ENCODE measurements at regions not wholly inside any gene's neighbourhood (a gene's known extent, or its start where the extent isn't known, plus 50 kb on each side); places are given as distances from the start of the nearest gene placed in this dataset.

DNA sequence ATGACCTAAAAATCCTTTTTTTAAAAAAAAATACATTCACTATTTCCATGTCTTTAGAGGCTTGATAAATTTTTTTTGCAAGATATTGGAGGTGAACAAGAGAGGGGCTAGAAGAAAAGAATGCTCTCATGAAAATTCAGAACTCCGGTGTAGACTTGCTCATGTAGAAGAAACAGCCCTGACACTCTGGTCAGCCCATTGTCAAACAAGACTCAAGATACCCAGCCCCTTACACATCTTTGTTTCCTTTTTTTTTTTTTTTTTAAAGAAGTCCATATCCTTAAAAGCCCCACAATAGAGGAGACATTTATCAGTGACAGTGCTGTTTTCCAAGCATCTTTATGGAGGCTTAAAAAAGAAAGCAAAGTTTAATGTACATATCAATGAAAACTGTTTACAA is 196.8 kb upstream of the RORA start:
- DNase-seq (ENCODE audit: low read depth) = no peak
- POLR2A ChIA-PET = no interaction called here
- H3K27me3 ChIP-seq (ENCODE audit: control insufficient read depth, insufficient read depth, low read length) = no peaks in the 10 kb centered on the region
- no peak for TF ChIP-seq CTCF (IDR thresholded peaks at IDR 0.05; ENCODE audit: insufficient read depth, low read depth, low read length)
- CTCF ChIA-PET = no interaction called here
- H3K36me3 ChIP-seq (ENCODE audit: control insufficient read depth, insufficient read depth, low read length) = no peaks in the 10 kb centered on the region
- H3K4me3 ChIP-seq (ENCODE audit: low read depth, low read length) = no peak overlapping the region

- ChIA-PET CTCF (interaction anchor here (1.0 kb wide), 1 partner anchor 15 kb away, joined by 3 read pairs; no protein-coding TSS in a partner anchor), POLR2A (no interaction called here)
- no peak overlapping the region for H3K4me3 ChIP-seq (ENCODE audit: low read depth, low read length)
- DNase-seq (ENCODE audit: low read depth) = no peak
- H3K36me3 ChIP-seq (ENCODE audit: control insufficient read depth, insufficient read depth, low read length) = no peaks in the 10 kb centered on the region
- H3K27me3 ChIP-seq (ENCODE audit: control insufficient read depth, insufficient read depth, low read length) = no peaks in the 10 kb centered on the region
- TF ChIP-seq CTCF (IDR thresholded peaks at IDR 0.05; ENCODE audit: insufficient read depth, low read depth, low read length) = no peak
These were observed 193.7 kb upstream of the RORA start for GRCh38 chr15:61422773-61423172.

DNA sequence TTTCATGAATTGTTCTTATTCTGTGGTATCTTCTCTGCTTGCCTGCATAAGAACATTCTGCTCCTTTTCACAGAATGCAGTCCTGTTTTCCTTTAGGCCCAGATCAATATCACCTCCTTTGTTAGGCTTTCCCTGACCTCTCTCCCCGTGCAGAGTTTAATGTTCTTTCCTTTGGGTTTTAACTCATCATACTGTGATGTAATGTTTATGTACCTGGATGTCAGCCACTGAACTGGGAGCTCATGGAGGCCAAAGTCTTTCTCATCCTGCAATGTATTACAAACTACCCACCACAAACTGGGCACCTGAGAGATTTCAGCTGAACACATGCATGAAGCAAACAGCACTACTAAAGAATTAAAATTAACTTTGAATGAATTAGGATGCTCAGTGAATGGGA is 192.8 kb upstream of the RORA start:
- ChIA-PET POLR2A (no interaction called here), CTCF (interaction anchor here (1.0 kb wide), 1 partner anchor 16 kb away, joined by 3 read pairs; no protein-coding TSS in a partner anchor)
- DNase-seq (ENCODE audit: low read depth) = no peak

GRCh38 chr15:61421470-61421869 is 192.4 kb upstream of the RORA start:
- H3K4me3 ChIP-seq (ENCODE audit: low read depth, low read length) = no peak overlapping the region
- no peak for DNase-seq (ENCODE audit: low read depth)
- ChIA-PET CTCF (no interaction called here), POLR2A (no interaction called here)
- H3K36me3 ChIP-seq (ENCODE audit: control insufficient read depth, insufficient read depth, low read length) = no peaks in the 10 kb centered on the region
- H3K27me3 ChIP-seq (ENCODE audit: control insufficient read depth, insufficient read depth, low read length) = no peaks in the 10 kb centered on the region
- TF ChIP-seq CTCF (IDR thresholded peaks at IDR 0.05; ENCODE audit: insufficient read depth, low read depth, low read length) = no peak

More for the DNA sequence above, 192.8 kb upstream of the RORA start:
- no peak for TF ChIP-seq CTCF (IDR thresholded peaks at IDR 0.05; ENCODE audit: insufficient read depth, low read depth, low read length)
- no peaks in the 10 kb centered on the region for H3K27me3 ChIP-seq (ENCODE audit: control insufficient read depth, insufficient read depth, low read length)
- H3K4me3 ChIP-seq (ENCODE audit: low read depth, low read length) = no peak overlapping the region
- H3K36me3 ChIP-seq (ENCODE audit: control insufficient read depth, insufficient read depth, low read length) = no peaks in the 10 kb centered on the region

DNA sequence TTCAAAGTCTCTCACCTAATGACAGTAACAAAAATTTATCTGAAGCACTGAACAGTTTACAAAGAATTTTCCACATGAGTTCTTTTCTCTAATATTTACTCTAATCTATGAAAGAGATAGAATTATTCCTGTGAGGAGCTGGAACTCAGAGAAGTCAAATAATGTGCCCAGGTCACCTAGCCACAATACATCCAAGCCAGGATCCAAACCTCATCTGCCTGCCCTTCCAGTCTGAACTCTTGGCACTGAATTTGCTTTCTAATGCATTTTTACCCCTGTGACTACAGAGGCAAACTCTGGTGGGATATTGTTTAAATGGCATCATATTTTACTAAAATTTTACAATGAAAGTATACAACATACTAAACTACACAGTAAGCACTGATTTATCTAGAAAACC is 191.4 kb upstream of the RORA start:
- POLR2A ChIA-PET = no interaction called here
- Histone ChIP-seq H3K4me3 (ENCODE audit: low read depth, low read length) (no peak overlapping the region), H3K27me3 (ENCODE audit: control insufficient read depth, insufficient read depth, low read length) (no peaks in the 10 kb centered on the region), H3K36me3 (ENCODE audit: control insufficient read depth, insufficient read depth, low read length) (no peaks in the 10 kb centered on the region)
- TF ChIP-seq CTCF (IDR thresholded peaks at IDR 0.05; ENCODE audit: insufficient read depth, low read depth, low read length) = no peak
- CTCF ChIA-PET = no interaction called here
- no peak for DNase-seq (ENCODE audit: low read depth)

Measured in BJ (cell line).